GM12892 (cell line): ENCODE measurements at regions not wholly inside any gene's neighbourhood (a gene's known extent, or its start where the extent isn't known, plus 50 kb on each side); places are given as distances from the start of the nearest gene placed in this dataset.

Experiments
- POLR2AphosphoS5 ChIP-seq: IDR thresholded peaks from 2 replicates; pipeline ENCODE4 v1.6.1; 2011; ENCODE audit warnings: low read depth, low read length, control low read depth
- TAF1 ChIP-seq: IDR thresholded peaks from 2 replicates; pipeline ENCODE4 v1.6.1; 2011; ENCODE audit warnings: low read depth, mild to moderate bottlenecking, control low read depth, low read length, borderline replicate concordance

- TF ChIP-seq POLR2AphosphoS5 (no peak), TAF1 (no peak)
Measured at GRCh38 chr5:88644676-88645075, 238.3 kb downstream of the MEF2C start.
